Suprapubic skin (tissue), 4 donors: ENCODE measurements at regions not wholly inside any gene's neighbourhood (a gene's known extent, or its start where the extent isn't known, plus 50 kb on each side); places are given as distances from the start of the nearest gene placed in this dataset.

Experiments used
- EP300 ChIP-seq: sonication (generic); formaldehyde crosslinking; IDR thresholded peaks from one replicate; pipeline ENCODE4 v1.6.1; 2017; ENCODE audit warnings: antibody characterized with exemption
- POLR2A ChIP-seq, 2 donors: fragments of 450-650 bp; IDR thresholded peaks; one replicate each; pipeline ENCODE4 v1.6.1; 2017; ENCODE audit warnings: antibody characterized with exemption in 2 of 2, mild to moderate bottlenecking in 2 of 2, moderate library complexity in 2 of 2
- POLR2AphosphoS5 ChIP-seq, 3 donors: sonication (generic); formaldehyde crosslinking; IDR thresholded peaks; one replicate each; pipeline ENCODE4 v1.6.1; 2017; ENCODE audit warnings: antibody characterized with exemption in 3 of 3
- TF ChIP-seq, protein P1 (sequence below), 2 donors: fragments of 200-600 bp in 1 of 2; fragments of 450-650 bp in 1 of 2; sonication (generic) in 1 of 2; IDR thresholded peaks; one replicate each; pipeline ENCODE4 v1.5.1; 2016 to 2019; ENCODE audit warnings: antibody characterized with exemption in 2 of 2, mild to moderate bottlenecking in 1 of 2, moderate library complexity in 1 of 2

DNA sequence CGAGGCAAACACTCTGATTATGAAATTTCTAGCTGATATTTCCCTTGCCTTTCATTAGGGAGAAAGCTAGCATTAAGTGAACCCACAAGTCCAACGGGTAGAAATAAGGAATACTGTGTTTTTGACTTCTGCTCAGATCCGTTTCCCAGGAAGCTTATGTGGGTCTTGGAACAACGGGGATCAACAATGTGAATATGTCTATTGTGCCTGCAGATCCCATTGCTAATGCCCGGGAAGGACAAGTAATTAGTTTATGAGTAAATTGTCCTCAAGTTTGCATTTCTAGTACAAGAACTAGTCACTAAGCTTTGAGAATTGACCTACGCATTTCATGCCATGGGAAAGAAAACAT is 236.4 kb downstream of the UACA start:
- TF ChIP-seq, protein P1, sequence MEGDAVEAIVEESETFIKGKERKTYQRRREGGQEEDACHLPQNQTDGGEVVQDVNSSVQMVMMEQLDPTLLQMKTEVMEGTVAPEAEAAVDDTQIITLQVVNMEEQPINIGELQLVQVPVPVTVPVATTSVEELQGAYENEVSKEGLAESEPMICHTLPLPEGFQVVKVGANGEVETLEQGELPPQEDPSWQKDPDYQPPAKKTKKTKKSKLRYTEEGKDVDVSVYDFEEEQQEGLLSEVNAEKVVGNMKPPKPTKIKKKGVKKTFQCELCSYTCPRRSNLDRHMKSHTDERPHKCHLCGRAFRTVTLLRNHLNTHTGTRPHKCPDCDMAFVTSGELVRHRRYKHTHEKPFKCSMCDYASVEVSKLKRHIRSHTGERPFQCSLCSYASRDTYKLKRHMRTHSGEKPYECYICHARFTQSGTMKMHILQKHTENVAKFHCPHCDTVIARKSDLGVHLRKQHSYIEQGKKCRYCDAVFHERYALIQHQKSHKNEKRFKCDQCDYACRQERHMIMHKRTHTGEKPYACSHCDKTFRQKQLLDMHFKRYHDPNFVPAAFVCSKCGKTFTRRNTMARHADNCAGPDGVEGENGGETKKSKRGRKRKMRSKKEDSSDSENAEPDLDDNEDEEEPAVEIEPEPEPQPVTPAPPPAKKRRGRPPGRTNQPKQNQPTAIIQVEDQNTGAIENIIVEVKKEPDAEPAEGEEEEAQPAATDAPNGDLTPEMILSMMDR (IDR thresholded peaks at IDR 0.05), result no peak
- TF ChIP-seq POLR2A (IDR thresholded peaks at IDR 0.05) (no peak), EP300 (no peak), POLR2AphosphoS5 (IDR thresholded peaks at IDR 0.05) (no peak)
